ENCODE measurements at regions not wholly inside any gene's neighbourhood (a gene's known extent, or its start where the extent isn't known, plus 50 kb on each side); places are given as distances from the start of the nearest gene placed in this dataset.
"Not testable (repeated sequence)": the region's sequence is repeated elsewhere in the genome, so short reads cannot be mapped to it uniquely, and the experiment has no call there.

DNA sequence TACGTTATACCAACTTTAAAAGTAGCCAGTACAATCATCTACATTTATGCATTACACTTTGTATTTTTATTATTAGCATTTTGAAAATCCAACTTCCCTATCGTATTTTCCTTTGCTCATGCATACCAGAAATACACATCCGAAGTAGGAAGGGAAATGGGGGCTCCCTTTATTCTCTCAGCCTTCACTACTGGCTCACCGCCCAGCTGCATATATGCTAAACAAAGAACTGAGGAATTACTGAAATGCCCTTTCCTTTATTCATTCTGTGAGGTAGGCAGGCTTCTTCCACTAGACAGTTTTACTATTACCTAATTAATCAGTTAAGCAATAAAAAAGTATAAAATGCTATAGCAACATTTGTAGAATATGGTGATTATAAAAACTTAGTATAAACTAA, 291.6 kb downstream of the KLF12 start:
- no peak for DNase-seq (ENCODE audit: low spot score)

DNA sequence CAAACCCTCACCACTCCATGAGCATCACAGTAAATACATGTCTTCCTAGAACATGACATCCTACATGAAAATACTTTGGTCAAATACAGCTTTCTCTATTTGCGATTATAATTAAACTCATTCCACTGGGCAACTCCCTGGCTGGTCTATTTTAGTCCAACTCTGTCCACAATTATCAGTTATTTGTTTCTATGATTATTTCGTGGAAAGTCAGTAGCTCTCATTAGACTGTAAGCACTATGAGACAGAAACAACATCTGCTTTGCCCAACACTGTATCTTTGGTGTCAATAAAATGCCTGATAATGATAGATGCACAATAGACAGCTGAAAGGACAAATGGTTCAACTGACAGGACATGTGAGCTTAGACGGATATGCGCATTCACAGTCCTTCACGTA, 292.0 kb downstream of the KLF12 start:
- no peak for DNase-seq (ENCODE audit: low spot score)

DNA sequence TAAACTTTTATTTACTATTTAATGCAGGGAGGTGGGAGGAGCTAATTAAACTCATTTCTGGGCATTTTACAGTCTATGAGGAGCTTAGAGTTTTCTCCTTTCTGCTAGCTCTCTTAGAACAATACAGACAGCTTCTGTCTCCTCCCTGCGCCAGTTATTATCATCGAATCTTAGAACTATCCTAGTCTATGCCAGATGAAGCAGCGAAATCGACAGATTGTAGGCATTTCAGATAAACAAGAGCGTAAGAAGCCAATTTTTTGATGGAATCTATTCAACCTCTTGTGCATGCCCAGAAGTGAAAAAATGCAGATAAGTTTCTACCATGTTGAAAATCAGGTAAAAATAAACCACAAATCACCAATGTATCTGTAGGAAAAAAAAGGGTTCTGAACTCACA, 297.1 kb downstream of the KLF12 start:
- no peak for DNase-seq (ENCODE audit: low spot score)

DNA sequence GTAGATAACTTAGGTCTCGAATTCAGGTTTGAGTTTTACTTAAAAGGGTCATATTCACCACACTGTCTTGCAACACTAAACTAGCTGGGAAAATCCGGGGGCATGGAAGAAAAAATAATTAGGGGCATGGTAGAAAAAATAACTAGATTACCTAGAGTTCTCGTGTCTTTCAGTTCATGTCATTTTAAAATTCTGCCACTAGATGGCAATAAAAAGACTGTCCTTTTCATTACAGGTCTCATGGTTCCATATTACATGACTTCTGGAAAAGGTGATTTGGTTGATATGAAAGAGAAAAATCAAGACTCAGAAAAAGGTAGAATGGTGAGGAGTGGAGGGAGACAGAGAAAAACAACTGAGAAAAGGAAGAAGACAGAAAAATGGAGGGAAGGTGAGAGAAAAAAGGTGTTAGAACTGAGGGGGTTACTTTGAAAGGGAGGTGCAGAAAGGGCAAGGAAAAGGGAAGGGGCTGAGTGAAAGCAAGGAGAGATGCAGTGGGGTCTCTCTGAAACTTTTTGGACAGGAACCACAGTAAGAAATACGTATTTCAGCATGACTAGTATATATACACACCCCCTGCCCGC, 299.0 kb downstream of the KLF12 start:
- DNase-seq (ENCODE audit: low spot score): peak; percentile 51

DNA sequence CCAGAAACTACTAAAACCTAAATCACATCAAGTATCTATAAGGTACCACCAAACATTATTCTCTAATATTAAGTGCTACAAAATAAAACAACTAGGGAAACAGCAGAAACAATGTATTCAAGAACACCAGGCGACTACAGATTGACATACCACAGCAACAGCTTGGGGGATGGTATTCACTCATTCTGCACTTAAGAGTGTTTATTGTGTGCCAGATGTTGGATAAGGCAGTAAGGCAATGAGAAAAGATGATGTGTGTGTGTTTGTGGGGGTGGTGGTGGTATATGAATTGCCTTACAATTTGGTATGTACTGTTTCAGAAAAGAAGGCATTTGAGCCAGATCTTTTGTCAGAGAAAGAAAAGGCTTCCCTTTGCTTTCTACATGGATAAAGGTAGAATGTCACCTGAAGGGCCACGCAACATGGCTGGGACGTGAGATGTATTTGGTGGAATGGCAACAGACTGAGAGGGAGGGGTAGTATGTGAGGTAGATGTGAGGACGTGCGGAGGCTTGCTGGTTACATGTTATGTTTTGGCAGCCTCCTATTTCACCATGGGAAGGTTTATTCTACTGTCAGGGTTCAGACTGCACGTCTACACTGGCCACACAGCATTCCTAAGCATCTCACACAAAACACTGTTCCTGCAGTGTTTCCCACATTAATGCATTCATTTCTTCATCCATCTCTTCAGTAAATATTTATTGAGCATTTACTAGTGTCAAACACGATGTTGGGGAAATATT, 300.7 kb downstream of the KLF12 start:
- DNase-seq (ENCODE audit: low spot score): no peak

DNA sequence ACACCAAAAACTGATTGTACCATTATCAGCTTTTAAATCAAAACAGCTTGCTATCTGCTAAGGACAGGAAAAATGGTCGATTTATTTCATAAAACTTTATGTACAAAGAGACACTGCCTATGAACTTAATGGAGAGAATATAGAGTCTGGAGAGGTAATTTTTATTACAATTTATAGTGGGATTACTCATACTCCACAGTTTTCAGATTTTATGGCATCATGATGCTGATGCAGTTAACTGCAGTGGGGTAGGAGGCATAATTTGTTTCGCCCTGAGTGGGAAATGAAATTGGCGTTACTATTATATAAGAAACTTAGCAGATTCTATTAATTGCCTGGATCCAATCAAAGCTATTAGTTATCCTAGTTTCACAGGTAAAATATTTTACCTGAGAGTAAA, 301.4 kb downstream of the KLF12 start:
- DNase-seq (ENCODE audit: low spot score): no peak

DNA sequence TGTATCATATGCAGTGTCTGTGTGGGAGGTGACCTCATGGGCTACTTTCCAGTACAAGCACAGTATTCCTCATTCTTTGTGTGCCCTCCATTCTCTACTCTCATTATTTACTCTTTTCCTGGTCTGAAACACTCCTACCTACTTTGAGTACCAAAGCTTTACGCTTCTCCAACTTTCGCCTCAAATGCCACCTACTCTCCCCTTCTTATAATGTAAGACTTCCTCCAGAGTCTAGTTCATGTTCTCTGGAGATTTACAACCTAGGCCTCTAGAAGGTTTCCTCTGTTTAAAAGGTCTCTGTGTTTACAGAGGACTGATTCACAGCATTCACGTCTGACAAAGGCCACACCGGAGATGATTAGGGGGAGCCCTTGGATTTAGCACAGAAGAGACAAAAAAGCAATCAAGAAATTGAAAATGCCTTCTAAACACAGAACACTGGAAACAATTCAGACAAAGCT, 302.0 kb downstream of the KLF12 start:
- no peak for DNase-seq (ENCODE audit: low spot score)

DNA sequence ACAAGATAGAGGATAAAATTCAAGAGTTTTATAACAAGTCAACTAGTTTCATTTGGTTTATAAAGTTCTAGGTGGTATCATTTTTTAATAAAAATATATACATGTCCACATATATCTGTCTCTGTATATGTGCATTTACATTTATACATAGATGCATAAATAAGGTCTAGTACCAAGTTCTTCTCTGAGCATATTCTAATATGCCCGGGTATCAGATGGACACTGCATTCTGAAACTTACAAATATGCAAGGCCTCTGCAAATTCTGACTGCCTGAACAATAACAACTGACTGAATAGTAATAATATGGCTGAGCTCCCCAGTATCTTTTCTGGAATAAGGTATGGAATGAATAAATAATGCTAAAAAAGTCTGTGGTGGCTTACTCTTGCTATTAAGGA, 304.8 kb downstream of the KLF12 start:
- no peak for DNase-seq (ENCODE audit: low spot score)

DNA sequence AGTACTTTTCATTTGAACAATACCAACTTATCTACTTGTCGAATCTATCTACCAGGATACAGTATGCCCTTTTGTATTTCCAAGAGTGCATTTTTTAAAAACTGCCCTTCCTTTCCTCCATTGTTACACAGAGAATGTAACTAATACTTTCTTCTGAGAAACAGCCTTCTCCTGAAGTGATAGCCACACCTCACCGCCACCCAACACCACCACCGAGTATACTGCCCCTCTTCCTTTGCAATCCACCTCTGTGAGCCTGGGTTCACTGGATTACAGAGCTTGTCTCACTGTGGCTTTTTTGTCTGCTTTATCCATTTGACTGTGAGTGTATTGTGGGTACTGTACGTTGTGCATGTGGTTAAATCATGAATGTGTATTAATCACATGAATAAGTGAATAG, 305.4 kb downstream of the KLF12 start:
- DNase-seq (ENCODE audit: low spot score): no peak

DNA sequence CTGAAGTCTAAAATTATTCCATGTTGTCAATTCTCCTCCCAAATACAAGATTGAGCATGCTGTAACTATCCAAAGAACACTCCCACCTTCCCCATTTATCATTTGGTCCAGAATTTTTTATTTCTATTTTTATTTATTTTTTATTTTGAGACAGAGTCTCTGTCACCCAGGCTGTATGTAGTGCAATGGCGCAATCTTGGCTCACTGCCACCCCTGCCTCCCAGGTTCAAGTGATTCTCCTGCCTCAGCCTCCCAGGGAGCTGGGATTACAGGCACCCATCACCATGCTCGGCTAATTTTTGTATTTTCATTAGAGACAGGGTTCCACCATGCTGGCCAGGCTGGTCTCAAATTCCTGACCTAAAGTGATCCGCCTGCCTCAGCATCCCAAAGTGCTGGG, 306.8 kb downstream of the KLF12 start:
- DNase-seq (ENCODE audit: low spot score): no peak

DNA sequence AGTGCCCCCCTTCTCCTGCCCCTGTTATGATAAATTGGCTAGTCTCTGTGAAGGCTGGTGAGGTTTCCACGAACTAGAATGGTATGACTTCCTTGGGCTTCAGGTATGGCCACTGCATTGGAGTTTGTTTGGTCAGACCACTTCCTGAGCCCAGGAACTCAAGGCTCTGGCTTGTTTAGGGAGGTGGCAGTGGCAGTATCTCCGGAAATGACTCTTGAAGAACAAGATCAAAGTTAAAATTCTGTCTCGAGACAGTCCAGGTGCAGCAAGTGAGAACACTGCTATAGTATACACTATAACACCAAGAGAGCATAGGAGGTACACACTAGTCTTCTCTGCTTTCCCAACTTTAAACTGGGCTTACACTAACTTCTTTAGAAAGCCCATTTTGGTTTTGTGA, 309.1 kb downstream of the KLF12 start:
- no peak for DNase-seq (ENCODE audit: low spot score)

DNA sequence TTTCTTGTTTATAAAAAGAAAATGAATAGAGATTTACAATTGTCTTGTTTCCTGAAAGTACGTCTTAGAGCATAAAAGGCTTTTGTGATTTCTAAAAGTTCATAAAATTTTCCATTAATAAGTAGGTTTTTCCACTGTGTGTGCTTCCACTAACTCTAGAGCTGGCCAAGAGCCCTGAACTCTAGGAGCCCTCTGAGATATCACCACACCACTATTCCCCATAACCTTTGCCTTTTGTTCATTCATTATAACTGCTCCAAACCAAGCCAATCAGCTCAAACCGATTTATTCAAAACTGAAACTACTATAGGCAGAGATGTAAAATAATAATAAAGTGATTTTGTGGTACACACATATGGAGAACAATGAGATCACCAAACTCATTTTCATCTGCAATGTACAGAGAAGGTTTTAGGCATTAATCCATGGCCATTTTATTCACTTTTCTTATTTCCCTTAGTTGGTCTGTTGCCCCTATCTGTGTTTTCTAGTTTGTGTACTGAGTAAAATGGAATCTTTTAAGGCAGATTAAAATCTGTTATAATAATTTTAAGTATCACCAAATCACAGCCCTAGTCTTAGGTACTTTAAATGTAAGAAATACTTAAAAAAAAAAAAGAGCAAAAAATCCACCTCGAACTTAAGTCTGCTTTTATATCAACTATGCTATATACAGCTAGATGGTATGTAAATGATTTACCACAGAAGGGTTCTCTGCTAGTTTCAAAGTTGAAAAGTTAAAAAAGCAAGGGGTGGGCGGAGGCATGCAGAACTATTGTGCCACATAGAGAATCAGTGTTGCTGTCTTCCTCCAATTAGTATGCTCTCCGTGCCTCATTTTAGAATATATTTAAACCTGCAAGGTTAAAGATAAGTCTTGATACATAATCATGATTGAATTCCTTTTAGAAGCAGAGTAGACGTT, 311.3 kb downstream of the KLF12 start:
- DNase-seq (ENCODE audit: low spot score): no peak

DNA sequence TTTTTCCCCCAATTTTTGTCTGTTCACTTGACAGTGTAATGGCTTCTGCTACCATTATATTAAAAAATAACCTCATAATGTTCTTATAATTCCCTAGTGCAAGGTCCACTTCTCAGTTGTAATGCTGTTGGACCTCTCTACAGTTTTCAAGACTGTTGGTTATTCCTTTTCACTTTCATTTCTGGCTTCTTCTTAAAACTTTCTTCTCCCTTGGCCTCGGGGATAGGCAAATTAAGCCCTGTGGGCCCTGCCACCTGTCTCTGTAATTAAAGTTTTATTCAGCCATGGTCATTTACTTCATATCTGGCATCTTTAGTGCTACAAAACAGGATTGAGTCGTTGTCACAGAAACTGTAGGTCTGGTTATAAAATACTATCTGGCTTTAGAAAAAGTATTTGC, 313.5 kb downstream of the KLF12 start:
- no peak for DNase-seq (ENCODE audit: low spot score)

DNA sequence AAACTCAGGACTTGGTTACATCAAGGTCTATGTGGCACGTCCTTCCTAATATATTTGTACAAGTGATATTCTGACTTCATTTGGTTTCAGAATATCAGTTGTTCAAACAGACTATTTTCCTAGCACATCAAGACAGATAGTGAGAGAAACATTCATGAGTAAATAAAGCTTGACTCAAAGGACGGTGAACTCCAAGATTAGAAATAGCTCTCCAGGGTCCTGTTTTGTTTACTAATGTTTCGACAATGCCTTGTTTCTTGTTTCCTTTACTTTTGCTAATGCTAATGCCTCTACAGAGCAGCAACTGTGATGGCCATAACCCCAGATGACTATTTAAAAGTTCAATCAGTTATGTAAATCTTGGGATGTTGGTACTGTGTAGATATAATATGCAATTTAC, 313.9 kb downstream of the KLF12 start:
- DNase-seq (ENCODE audit: low spot score): no peak

DNA sequence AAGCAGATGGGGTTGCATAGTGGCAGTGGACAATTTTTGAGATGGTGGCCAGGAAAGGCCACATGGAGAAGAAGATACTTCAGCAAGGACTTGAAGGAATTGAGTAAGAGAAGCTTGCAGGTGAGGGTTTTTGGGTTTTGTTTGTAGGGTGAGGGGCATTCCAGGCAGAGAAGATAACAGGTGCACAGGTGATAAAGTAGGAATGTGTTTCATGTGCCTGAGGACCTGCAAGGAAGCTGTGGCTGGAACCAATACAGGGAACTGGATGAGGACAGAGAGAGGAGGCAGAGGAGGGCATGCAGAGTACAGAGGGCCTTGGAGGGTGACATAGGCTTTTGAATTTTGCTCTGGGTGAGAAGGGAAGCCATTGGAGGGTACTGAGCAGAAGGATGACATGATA, 314.5 kb downstream of the KLF12 start:
- no peak for DNase-seq (ENCODE audit: low spot score)

DNA sequence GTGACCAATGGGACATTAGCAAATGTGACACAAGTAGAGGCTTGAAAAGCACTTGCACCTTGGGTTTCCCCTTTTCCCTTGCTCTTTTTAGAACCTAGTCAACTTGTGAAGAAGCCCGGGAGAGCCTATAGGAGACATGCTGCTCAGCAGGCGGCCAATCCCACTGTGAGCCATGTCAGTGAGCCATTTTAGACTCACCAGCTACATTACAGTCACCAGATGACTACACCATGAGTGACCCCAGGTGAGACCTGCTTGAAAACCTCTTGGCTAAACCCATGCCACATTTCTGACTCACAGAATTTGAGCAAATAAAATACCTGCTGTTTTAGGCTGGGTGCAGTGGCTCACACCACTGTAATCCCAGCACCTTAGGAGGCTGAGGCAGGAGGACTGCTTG, 317.5 kb downstream of the KLF12 start:
- DNase-seq (ENCODE audit: low spot score): no peak

DNA sequence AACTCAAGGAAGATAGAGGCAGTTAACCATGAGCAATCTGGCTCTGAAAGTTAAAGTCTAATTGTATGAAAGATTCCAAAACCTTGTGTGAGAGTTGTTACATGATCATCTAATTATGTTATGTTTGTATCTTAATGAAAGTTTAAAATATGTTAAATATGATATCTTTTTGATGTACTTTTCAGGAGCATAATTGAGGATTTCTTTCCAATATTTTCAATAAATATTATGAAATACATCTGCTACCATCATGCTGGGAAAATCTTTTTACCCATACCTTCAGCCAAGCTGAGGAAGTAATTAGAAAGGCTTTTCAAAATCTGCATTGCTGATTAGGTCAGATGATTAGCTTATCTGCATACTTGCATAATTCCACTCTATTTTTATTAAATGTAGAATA, 318.4 kb downstream of the KLF12 start:
- no peak for DNase-seq (ENCODE audit: low spot score)

DNA sequence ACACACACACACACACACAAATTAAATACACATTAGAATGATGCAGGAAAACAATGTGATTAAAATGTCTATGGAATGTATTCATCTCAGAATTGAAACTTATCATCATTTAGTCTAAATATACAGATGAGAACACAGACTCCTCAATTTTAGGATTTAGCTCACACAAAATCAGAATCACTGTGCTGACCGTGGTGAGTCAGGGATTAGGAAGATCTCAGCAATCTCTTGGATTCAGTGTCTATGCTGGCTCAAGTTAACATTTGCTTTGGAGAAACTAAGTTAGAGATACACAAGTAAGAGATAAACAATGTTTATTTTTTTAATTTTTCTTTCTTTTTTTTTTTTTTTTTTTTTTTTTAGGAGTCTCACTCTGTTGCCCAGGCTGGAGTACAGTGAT, 323.6 kb downstream of the KLF12 start:
- DNase-seq (ENCODE audit: low spot score): no peak

DNA sequence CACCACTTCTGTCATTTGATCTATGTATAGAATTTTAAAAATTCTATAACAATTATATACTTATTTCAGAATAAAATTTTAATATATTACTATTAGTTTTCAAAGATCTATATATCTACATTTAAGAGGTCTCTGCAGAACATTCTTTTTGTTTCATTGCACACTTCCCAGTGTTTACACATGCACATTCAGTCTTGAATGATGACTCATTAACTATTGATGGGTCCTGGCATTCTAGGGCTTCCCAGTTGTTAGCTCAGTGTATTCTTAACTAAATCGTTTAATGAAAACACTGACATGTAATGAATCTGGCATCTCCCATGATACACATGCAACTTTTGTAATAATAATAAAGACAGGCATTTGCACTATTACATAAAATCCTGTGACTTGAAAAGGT, 324.6 kb downstream of the KLF12 start:
- peak; percentile 14 for DNase-seq (ENCODE audit: low spot score)

DNA sequence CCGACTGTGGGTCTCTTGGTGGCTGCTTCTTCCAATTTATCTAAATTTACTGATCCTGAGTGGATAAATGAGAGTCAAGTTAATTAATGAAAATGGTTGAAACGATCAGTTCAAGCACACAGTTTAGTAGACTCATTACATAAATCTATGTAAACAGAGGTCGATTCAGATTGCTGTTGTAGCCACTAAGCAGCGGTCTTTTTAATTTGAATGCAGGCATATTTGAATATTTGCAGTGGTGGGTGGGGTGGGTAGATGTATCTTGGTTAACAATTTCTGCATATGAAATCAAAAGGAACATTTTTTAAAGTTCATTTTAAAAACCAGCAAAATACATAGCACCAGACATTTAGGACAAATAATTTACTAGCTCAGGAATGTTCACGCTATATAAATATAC, 325.9 kb downstream of the KLF12 start:
- DNase-seq (ENCODE audit: low spot score): no peak

DNA sequence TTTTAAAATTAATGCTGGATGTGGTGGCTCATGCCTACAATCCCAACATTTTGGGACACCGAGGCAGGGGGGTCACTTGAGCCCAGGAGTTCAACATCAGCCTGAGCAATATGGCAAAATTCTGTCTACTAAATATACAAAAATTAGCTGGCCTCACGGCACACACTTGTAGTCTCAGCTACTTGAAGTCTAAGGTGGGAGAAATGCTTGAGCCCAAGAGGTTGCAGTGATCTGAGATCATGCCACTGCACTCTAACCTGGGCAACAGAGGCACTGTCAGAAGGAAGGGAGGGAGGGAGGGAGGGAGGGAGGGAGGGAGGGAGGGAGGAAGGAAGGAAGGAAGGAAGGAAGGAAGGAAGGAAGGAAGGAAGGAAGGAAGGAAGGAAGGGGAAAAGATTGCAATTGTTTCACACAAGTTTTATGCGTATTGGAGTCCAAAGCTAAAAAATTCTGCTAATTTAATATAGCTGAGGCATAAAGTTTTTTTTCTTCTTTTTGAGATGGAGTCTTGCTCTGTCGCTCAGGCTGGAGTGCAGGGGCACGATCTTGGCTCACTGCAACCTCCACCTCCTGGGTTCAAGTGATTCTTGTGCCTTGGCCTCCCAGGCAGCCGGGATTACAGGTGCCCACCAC, 328.8 kb downstream of the KLF12 start:
- not testable (repeated sequence) for DNase-seq (ENCODE audit: low spot score)

DNA sequence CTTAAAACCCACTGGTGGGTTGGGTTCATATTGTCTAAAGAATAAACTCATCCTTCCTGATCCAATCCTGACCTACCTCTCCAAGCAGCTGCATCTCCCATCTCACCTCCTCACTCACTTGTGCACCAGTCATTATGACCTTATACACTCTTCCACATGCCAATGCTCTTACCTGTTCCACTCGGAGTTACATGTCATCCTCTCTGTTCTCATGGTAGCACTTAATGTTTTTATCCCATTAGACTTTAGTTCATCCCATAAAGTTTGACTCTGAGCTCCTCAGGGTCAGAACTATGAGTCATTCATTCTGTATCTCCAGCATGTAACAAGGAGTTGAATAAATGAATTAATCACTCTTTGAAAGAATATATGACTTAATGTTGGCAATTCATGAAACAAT, 330.2 kb downstream of the KLF12 start:
- no peak for DNase-seq (ENCODE audit: low spot score)

DNA sequence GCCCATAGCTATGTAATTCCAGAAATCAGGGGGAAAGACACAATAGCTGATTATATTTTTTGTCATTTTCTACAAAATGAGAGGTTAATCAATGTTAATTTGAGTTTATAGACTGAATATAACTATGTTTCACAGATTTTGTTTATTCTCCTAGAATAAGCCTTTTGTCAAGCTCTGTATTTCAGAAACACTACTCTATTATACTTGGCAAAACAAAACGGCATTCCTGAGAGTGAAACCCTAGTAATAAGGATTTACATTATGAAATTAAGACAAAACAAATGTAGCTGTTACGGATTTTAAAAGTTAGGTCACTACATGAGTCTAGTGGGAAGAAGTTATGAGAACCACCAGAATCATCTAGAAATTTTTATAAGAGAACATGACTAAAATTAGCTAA, 334.2 kb downstream of the KLF12 start:
- no peak for DNase-seq (ENCODE audit: low spot score)

All from SW480 (cell line).